ENCODE measurements at regions not wholly inside any gene's neighbourhood (a gene's known extent, or its start where the extent isn't known, plus 50 kb on each side); places are given as distances from the start of the nearest gene placed in this dataset.

DNA sequence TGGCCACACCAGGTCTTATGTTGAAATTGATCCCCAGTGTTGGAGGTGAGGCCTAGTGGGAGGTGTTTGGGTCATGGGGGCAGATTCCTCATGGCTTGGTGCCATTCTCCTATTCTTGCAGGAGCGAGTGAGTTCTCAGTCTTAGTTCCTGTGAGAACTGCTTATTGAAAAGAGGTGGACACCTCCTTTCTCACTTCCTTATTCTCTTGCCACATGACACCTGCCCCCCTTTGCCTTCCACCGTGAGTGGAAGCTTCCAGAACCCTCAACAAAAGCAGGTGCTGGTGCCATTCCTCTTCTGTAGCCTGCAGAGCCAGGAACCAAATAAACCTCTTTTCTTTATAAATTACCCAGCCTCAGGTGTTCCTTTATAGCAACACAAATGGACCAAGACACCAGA is 318.1 kb upstream of the MCTP2 start:
- Histone ChIP-seq H3K36me3 (no peaks in the 10 kb centered on the region), H3K9me3 (no peaks in the 10 kb centered on the region), H3K27ac (no peak overlapping the region), H3K27me3 (no peaks in the 10 kb centered on the region), H3K4me3 (no peak overlapping the region), H3K4me1 (no peaks in the 10 kb centered on the region)
- DNase-seq (ENCODE audit: low spot score in 2 of 2), result no peak
- WGBS, 2 donors, result 61 to 64% methylated on average over 2 of the region's 2 CpGs
- no peak for TF ChIP-seq POLR2A (IDR thresholded peaks at IDR 0.05)
- no peak for TF ChIP-seq EP300 (IDR thresholded peaks at IDR 0.05)
- no peak for TF ChIP-seq CTCF (IDR thresholded peaks at IDR 0.05)

DNA sequence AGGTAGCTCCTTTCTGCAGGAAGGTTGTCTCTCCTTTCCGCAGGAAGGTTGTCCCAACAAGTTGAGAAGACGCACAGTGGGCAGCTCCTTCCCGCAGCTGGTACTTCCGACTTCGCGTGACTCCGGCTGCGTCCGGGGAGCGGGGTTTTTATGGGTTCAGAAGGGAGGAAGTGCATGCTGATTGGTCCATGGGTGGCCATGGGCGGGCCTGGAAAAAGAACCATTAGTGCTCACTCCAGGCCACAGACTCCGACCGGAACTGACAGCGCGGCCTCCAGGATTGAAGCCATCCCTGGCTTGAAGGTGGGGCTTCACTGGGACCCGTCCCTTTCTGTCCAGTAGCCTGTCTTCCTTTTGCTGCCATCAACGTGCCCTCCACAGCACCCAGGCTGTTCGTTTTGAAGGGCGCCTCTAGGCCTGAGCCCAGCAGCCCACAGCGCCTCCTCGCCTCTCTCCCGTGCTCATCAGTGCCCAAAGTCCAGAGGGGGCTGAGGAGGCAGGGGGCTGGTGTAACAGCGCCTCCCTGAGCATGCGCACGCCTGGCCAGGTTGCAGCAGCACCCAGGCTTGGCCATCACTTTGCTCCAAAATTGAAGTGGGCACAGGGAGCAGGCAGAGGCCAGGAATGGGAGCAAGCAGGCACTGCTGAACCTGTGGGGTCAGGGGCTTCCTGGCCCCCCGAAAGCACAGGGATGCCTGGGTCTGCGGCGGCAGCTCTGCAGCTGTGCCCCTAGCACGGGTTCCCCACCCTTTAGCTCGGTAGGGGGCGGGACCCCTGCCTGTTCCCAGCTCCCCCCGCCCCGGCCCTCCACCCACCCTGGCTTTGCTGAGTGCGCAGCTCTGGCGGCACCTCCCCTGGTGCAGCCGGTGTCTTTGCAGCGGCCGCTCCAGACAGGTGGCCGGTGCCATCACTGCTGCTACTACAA is 330.6 kb upstream of the MCTP2 start:
- DNase-seq (ENCODE audit: low spot score in 2 of 2), result no peak
- Histone ChIP-seq H3K9me3 (no peaks in the 10 kb centered on the region), H3K4me3 (no peak overlapping the region), H3K27me3 (no peaks in the 10 kb centered on the region), H3K4me1 (no peaks in the 10 kb centered on the region), H3K27ac (no peak overlapping the region), H3K36me3 (no peaks in the 10 kb centered on the region)
- TF ChIP-seq EP300 (IDR thresholded peaks at IDR 0.05) (no peak), CTCF (IDR thresholded peaks at IDR 0.05) (no peak), POLR2A (IDR thresholded peaks at IDR 0.05) (no peak)
- WGBS, 2 donors, result 93 to 97% methylated on average over 27 to 38 of the region's 39 CpGs

- no peak for TF ChIP-seq EP300 (IDR thresholded peaks at IDR 0.05)
- TF ChIP-seq CTCF (IDR thresholded peaks at IDR 0.05), result no peak
- no peak for TF ChIP-seq POLR2A (IDR thresholded peaks at IDR 0.05)
- H3K4me3 ChIP-seq, result no peak overlapping the region
- no peak overlapping the region for H3K27ac ChIP-seq
- no peaks in the 10 kb centered on the region for H3K4me1 ChIP-seq
- H3K9me3 ChIP-seq, result no peaks in the 10 kb centered on the region
- no peak for DNase-seq (ENCODE audit: low spot score in 2 of 2)
- no peaks in the 10 kb centered on the region for H3K27me3 ChIP-seq
- 88 to 95% methylated on average over 16 to 17 of the region's 17 CpGs for WGBS, 2 donors
- H3K36me3 ChIP-seq, result no peaks in the 10 kb centered on the region
These were observed 331.5 kb upstream of the MCTP2 start for GRCh38 chr15:93899817-93900216.

- H3K4me3 ChIP-seq, result no peak overlapping the region
- H3K27ac ChIP-seq, result no peak overlapping the region
- TF ChIP-seq CTCF (IDR thresholded peaks at IDR 0.05) (no peak), POLR2A (IDR thresholded peaks at IDR 0.05) (no peak), EP300 (IDR thresholded peaks at IDR 0.05) (no peak)
- H3K4me1 ChIP-seq, result no peaks in the 10 kb centered on the region
- H3K36me3 ChIP-seq, result no peaks in the 10 kb centered on the region
- 43 to 44% methylated on average over 1 of the region's 1 CpG for WGBS, 2 donors
- DNase-seq (ENCODE audit: low spot score in 2 of 2), result no peak
- H3K9me3 ChIP-seq, result no peaks in the 10 kb centered on the region
- no peaks in the 10 kb centered on the region for H3K27me3 ChIP-seq
These were observed 334.0 kb upstream of the MCTP2 start for GRCh38 chr15:93897377-93897776.

- WGBS, 2 donors, result 57 to 58% methylated on average over 5 of the region's 5 CpGs
- DNase-seq (ENCODE audit: low spot score in 2 of 2), result no peak
- H3K27ac ChIP-seq, result no peak overlapping the region
- no peaks in the 10 kb centered on the region for H3K9me3 ChIP-seq
- H3K4me1 ChIP-seq, result no peaks in the 10 kb centered on the region
- no peaks in the 10 kb centered on the region for H3K27me3 ChIP-seq
- no peak overlapping the region for H3K4me3 ChIP-seq
- TF ChIP-seq CTCF (IDR thresholded peaks at IDR 0.05), result no peak
- TF ChIP-seq POLR2A (IDR thresholded peaks at IDR 0.05), result no peak
- TF ChIP-seq EP300 (IDR thresholded peaks at IDR 0.05), result no peak
- H3K36me3 ChIP-seq, result no peaks in the 10 kb centered on the region
These were observed 335.2 kb upstream of the MCTP2 start for GRCh38 chr15:93895976-93896770.

Measured in tibial nerve (tissue), 4 donors.